8988T (cell line): ENCODE measurements at regions not wholly inside any gene's neighbourhood (a gene's known extent, or its start where the extent isn't known, plus 50 kb on each side); places are given as distances from the start of the nearest gene placed in this dataset.
"Not testable (repeated sequence)": the region's sequence is repeated elsewhere in the genome, so short reads cannot be mapped to it uniquely, and the experiment has no call there.

Source experiments
- DNase-seq: peaks from one replicate; pipeline ENCODE4 v3.0.0; 2011

GRCh38 chr2:228648541-228648940, 467.1 kb upstream of the SPHKAP start:
- DNase-seq = no peak

- no peak for DNase-seq
Measured at GRCh38 chr2:228646061-228646460, 464.6 kb upstream of the SPHKAP start.

- no peak for DNase-seq
Measured at GRCh38 chr2:228644199-228644598, 462.7 kb upstream of the SPHKAP start.

DNA sequence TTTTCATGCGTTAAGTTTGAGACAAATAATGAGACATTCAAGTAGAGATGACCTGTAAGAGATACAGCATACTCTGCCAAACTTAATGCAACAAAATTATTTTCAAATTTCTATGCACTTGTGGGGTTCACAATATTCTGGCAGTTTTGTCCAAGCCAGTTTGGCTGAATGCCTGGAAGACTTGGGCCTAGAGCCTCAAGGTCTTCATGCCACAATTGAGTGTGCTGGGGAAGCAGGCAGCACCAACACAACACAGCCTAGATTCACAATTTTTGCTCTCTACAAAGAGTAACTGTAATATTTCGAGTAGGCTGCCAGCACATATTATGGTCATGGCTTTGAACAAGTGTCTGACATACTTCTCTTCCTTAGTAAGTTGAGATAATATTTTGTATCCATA, 461.4 kb upstream of the SPHKAP start:
- DNase-seq = no peak

DNA sequence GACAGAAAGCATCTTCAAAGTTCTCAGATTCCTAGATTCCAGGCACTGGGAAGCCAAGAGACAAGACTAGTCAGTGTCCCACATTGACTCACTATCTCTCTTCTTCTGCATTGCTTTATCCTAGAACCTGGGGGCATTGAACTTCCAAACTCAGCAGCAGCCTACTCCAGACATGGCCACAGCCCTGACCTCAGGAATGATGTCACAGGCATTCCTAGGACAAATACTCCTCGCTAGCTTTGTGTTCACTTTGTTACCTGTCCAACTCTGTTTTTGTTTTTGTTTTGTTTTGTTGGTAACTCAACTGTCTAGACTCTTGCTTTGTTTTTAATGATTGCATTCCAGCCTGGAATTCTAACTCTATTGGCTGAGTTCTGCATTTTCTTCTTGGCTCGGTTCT, 449.3 kb upstream of the SPHKAP start:
- DNase-seq = no peak

DNA sequence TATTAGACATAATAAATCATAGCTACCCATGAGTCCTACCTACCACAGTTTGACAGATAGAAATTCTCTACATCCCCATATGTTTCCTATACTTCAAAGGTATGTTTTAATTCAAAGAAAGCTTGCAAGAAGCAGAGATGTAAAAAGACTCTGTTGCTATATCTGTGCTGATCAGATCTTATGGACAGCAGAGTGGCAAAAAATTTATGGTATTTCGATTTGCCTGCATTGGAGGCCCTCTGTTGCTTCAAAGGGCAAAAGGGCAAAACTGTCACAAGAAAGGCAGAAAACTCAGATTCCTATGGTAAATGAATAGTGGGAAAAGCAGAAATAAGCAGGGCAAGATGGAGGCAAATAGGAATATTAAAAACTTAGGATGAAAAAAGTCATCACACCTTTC, 447.8 kb upstream of the SPHKAP start:
- DNase-seq = no peak

- DNase-seq = no peak
Measured at GRCh38 chr2:228628682-228629081, 447.2 kb upstream of the SPHKAP start.

- DNase-seq = no peak
Measured at GRCh38 chr2:228627510-228627909, 446.0 kb upstream of the SPHKAP start.

- DNase-seq = no peak
Measured at GRCh38 chr2:228625481-228625880, 444.0 kb upstream of the SPHKAP start.

DNA sequence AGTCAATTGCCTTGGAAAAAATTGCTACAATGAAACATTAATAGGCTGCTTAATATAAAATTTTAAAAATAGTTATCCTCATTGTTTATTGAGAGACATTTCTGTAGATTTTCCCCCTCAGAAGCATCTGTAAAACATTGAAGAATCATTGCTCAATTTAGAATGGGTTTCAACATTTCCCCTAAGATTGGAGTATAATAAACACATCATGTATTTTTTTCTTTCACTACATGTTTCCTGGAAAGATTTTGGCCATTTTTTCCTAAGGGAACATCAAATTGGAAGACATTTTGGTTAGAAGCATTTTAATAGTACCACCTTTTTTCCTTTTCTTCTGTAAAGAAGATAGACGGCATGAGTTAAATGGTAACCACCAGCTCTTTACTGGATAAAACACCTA, 443.2 kb upstream of the SPHKAP start:
- DNase-seq = no peak

GRCh38 chr2:228615496-228615895, 434.0 kb upstream of the SPHKAP start:
- no peak for DNase-seq

DNA sequence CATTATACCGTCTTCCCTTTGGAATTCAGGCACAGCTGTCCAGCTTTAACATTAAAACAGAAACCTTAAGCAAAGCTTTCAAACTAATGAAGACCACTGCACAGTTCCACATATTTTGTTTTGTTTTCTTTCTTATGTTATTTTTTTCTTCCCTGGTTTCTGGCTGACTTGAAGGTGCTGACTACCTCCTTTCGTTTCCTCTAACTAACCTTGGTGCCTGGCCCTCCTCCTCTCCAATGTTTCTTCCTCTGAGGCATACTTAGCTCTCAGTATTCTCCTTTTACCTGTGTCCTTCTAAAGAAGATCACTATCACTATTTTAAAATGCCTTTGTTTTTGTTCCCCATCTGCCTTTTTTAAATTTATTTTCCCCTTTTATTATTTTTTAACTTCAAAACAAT, 433.3 kb upstream of the SPHKAP start:
- DNase-seq = no peak

GRCh38 chr2:228613133-228613850, 431.8 kb upstream of the SPHKAP start:
- no peak for DNase-seq

- DNase-seq = no peak
Measured at GRCh38 chr2:228611171-228611570, 429.7 kb upstream of the SPHKAP start.

DNA sequence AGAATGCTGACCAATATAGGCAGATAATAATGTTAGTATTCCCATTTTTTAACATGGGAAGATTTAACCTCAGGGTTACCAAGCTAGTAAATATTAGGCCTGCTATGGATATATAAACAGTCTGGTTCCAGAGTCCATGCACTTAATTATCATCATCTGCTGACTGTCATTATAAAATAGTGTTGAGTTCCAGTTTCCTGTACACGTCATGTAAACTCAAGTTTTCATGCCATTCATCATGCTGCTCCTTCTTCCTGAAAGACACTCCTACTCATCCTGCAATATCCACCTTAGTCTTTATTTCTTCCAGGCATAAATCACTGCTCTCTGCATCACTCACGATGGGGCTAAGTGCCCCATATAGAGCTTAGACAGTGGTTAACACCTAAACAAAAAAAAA, 420.8 kb upstream of the SPHKAP start:
- no peak for DNase-seq

- no peak for DNase-seq
Measured at GRCh38 chr2:228600265-228600664, 418.8 kb upstream of the SPHKAP start.

GRCh38 chr2:228599781-228600180, 418.3 kb upstream of the SPHKAP start:
- no peak for DNase-seq

DNA sequence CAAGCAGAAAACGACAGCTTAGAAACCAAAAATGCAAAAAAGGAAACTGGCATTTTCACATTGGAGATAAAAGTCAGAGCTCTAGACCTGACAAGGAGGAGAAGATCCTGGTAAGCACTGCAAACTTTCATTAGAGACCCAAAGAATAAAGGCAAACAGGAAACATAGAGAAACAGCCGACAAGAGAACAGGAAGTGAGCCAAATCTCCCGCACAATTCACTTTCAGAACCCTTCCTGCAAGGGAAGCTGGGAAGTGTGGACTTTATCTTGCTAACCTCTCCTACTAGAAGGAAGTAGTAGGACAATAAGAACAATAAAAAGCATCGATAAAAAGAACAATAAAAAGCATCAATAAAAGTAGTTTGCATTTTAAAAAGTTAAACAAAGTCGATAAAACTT, 417.8 kb upstream of the SPHKAP start:
- no peak for DNase-seq

- no peak for DNase-seq
Measured at GRCh38 chr2:228597032-228597431, 415.5 kb upstream of the SPHKAP start.

GRCh38 chr2:228594012-228594411, 412.5 kb upstream of the SPHKAP start:
- no peak for DNase-seq

DNA sequence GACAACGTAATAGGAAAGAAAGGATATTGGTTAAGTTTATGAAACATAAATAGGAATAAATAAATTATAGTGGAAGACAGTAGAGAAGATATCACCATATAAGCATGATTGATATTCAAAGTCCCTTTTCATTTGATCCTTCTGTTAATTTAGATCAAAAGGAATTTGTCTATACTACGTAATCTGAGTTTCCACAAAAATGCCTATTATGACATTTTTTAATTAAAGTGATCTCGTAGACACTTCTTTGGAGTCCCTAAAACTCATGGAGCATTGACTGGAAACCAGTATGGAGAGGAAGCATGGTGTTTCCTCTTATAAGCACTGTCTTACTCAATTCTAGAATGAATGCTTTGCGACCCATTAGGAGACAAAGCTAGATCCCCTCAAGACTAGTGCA, 411.4 kb upstream of the SPHKAP start:
- no peak for DNase-seq

- no peak for DNase-seq
Measured at GRCh38 chr2:228590681-228591080, 409.2 kb upstream of the SPHKAP start.

- DNase-seq = no peak
Measured at GRCh38 chr2:228589115-228589514, 407.6 kb upstream of the SPHKAP start.

- DNase-seq = no peak
Measured at GRCh38 chr2:228581731-228582130, 400.2 kb upstream of the SPHKAP start.

GRCh38 chr2:228575897-228576296, 394.4 kb upstream of the SPHKAP start:
- DNase-seq = no peak

GRCh38 chr2:228568275-228568674, 386.8 kb upstream of the SPHKAP start:
- not testable (repeated sequence) for DNase-seq
